Liver (tissue), 8 donors: ENCODE measurements at regions not wholly inside any gene's neighbourhood (a gene's known extent, or its start where the extent isn't known, plus 50 kb on each side); places are given as distances from the start of the nearest gene placed in this dataset.

Source experiments
- DNase-seq: peaks from one replicate; pipeline ENCODE4 v3.0.0-alpha.2; 2017; ENCODE audit warnings: low spot score
- H3K27ac ChIP-seq, 2 donors: one replicate each; pipeline ENCODE4 v1.7.0; 2013; ENCODE audit warnings: inconsistent platforms in 2 of 2, low read length in 2 of 2, control low read depth in 1 of 2, low read depth in 1 of 2, mild to moderate bottlenecking in 1 of 2
- H3K27me3 ChIP-seq, 4 donors: one replicate each; pipeline versions ENCODE4 v1.6.1 to v1.7.0; 2013; ENCODE audit warnings: low read length in 3 of 4, inconsistent platforms in 1 of 4, mild to moderate bottlenecking in 1 of 4, moderate library complexity in 1 of 4; ENCODE audit not compliant: control insufficient read depth in 4 of 4, insufficient read depth in 4 of 4
- H3K36me3 ChIP-seq, 4 donors: one replicate each; pipeline versions ENCODE4 v1.6.1 to v1.7.0; 2013; ENCODE audit warnings: low read length in 3 of 4, mild to moderate bottlenecking in 3 of 4, low read depth in 1 of 4, moderate library complexity in 1 of 4; ENCODE audit not compliant: control insufficient read depth in 4 of 4, insufficient read depth in 3 of 4
- H3K4me1 ChIP-seq, 4 donors: one replicate each; pipeline versions ENCODE4 v1.6.1 to v1.7.0; 2013; ENCODE audit warnings: low read length in 3 of 4, mild to moderate bottlenecking in 3 of 4, moderate library complexity in 1 of 4; ENCODE audit not compliant: control insufficient read depth in 4 of 4, insufficient read depth in 4 of 4
- H3K4me3 ChIP-seq, 3 donors: one replicate each; pipeline versions ENCODE4 v1.6.1 to v1.7.0; 2013; ENCODE audit warnings: low read length in 3 of 3, control low read depth in 1 of 3, low read depth in 1 of 3, mild to moderate bottlenecking in 1 of 3
- H3K9ac ChIP-seq, 2 donors: one replicate each; pipeline ENCODE4 v1.7.0; 2013; ENCODE audit warnings: low read length in 2 of 2, mild to moderate bottlenecking in 2 of 2, moderate library complexity in 2 of 2, control low read depth in 1 of 2, low read depth in 1 of 2
- H3K9me3 ChIP-seq, 4 donors: one replicate each; pipeline versions ENCODE4 v1.6.1 to v1.7.0; 2013; ENCODE audit warnings: low read length in 3 of 4; ENCODE audit not compliant: control insufficient read depth in 4 of 4
- ATF3 ChIP-seq: IDR thresholded peaks from 2 replicates; pipeline ENCODE4 v1.6.1; 2016; ENCODE audit warnings: antibody characterized with exemption
- CTCF ChIP-seq: fragments of 150-350 bp; IDR thresholded peaks from 2 replicates; pipeline ENCODE4 v1.5.1; 2017; ENCODE audit warnings: improper control_type of control experiment, low read depth, low read length; ENCODE audit not compliant: missing input control
- EGR1 ChIP-seq, 2 donors: IDR thresholded peaks; 2 replicates each; pipeline ENCODE4 v1.6.1; 2016 to 2018; ENCODE audit warnings: antibody characterized with exemption in 2 of 2, low read depth in 2 of 2
- FOXA1 ChIP-seq: IDR thresholded peaks from 2 replicates; pipeline ENCODE4 v1.6.1; 2016; ENCODE audit warnings: antibody characterized with exemption
- FOXA2 ChIP-seq: IDR thresholded peaks from 2 replicates; pipeline ENCODE4 v1.6.1; 2016; ENCODE audit warnings: antibody characterized with exemption
- GABPA ChIP-seq, 2 donors: IDR thresholded peaks in 1 of 2; conservative IDR thresholded peaks in 1 of 2; 2 replicates each; pipeline ENCODE4 v1.6.1; 2016; ENCODE audit warnings: antibody characterized with exemption in 2 of 2, mild to moderate bottlenecking in 1 of 2, moderate library complexity in 1 of 2
- HNF4A ChIP-seq, 2 donors: conservative IDR thresholded peaks; 2 replicates each; pipeline ENCODE4 v1.6.1; 2016; ENCODE audit warnings: antibody characterized with exemption in 2 of 2, mild to moderate bottlenecking in 2 of 2
- HNF4G ChIP-seq: IDR thresholded peaks from 2 replicates; pipeline ENCODE4 v1.6.1; 2016; ENCODE audit warnings: antibody characterized with exemption
- JUND ChIP-seq, 2 donors: IDR thresholded peaks; 2 replicates each; pipeline ENCODE4 v1.6.1; 2016; ENCODE audit warnings: antibody characterized with exemption in 2 of 2
- MAX ChIP-seq: IDR thresholded peaks from 2 replicates; pipeline ENCODE4 v1.6.1; 2016; ENCODE audit warnings: antibody characterized with exemption
- NR2F2 ChIP-seq: IDR thresholded peaks from 2 replicates; pipeline ENCODE4 v1.6.1; 2016; ENCODE audit warnings: antibody characterized with exemption
- REST ChIP-seq: IDR thresholded peaks from 2 replicates; pipeline ENCODE4 v1.6.1; 2016; ENCODE audit warnings: antibody characterized with exemption, mild to moderate bottlenecking
- RXRA ChIP-seq, 2 donors: IDR thresholded peaks; 2 replicates each; pipeline ENCODE4 v1.6.1; 2017 to 2018; ENCODE audit warnings: antibody characterized with exemption in 2 of 2, mild to moderate bottlenecking in 1 of 2
- SP1 ChIP-seq: IDR thresholded peaks from 2 replicates; pipeline ENCODE4 v1.6.1; 2018; ENCODE audit warnings: antibody characterized with exemption, mild to moderate bottlenecking
- TAF1 ChIP-seq: conservative IDR thresholded peaks from 2 replicates; pipeline ENCODE4 v1.6.1; 2016; ENCODE audit warnings: antibody characterized with exemption, mild to moderate bottlenecking
- YY1 ChIP-seq: IDR thresholded peaks from 2 replicates; pipeline ENCODE4 v1.6.1; 2016; ENCODE audit warnings: antibody characterized with exemption, mild to moderate bottlenecking
- WGBS: extraction: QIAGEN DNeasy Blood & Tissue Kit; methylation state at CpG from one replicate; pipeline ENCODE4 v1.1.7; 2013; 5-methylcytosine and 5-hydroxymethylcytosine counted together
- donor health status: healthy.
- donor health status: healthy.
- donor health status: healthy.
- donor health status: healthy.
- donor health status: healthy.

GRCh38 chr20:60074276-60074675, 116.1 kb downstream of the CDH26 start:
- no peaks in the 10 kb centered on the region for H3K36me3 ChIP-seq
- no peak overlapping the region for H3K27ac ChIP-seq
- DNase-seq, result no peak
- no peak overlapping the region for H3K9ac ChIP-seq
- no peak overlapping the region for H3K4me3 ChIP-seq
- H3K27me3 ChIP-seq, result peaks cover 0 to 3% (median 0%) of the 10 kb centered on the region in 4 donors
- TF ChIP-seq YY1 (no peak), EGR1 (IDR thresholded peaks at IDR 0.05; ENCODE audit: low read depth in 2 of 2) (no peak), HNF4G (no peak), CTCF (no peak), ATF3 (no peak), HNF4A (conservative IDR thresholded peaks at IDR 0.05) (no peak), MAX (no peak)
- H3K4me1 ChIP-seq, result no peaks in the 10 kb centered on the region
- WGBS, result 83% methylated on average over 10 of the region's 10 CpGs
- peaks cover 0 to 2% (median 0%) of the 10 kb centered on the region in 4 donors for H3K9me3 ChIP-seq

- Histone ChIP-seq H3K4me1 (no peaks in the 10 kb centered on the region), H3K36me3 (no peaks in the 10 kb centered on the region), H3K27ac (no peak overlapping the region), H3K9me3 (peaks cover 0 to 2% (median 0%) of the 10 kb centered on the region in 4 donors), H3K9ac (no peak overlapping the region), H3K27me3 (peaks cover 0 to 8% (median 0%) of the 10 kb centered on the region in 4 donors), H3K4me3 (no peak overlapping the region)
- no peak for DNase-seq
- TF ChIP-seq NR2F2, result peak; percentile 26
- TF ChIP-seq JUND (IDR thresholded peaks at IDR 0.05), result no peak
- 84% methylated on average over 15 of the region's 15 CpGs for WGBS
These were observed 120.4 kb downstream of the CDH26 start for GRCh38 chr20:60078351-60079250.

GRCh38 chr20:60080401-60080800, 122.2 kb downstream of the CDH26 start:
- WGBS, result 66% methylated on average over 7 of the region's 7 CpGs
- no peak for TF ChIP-seq TAF1
- TF ChIP-seq REST, result no peak
- no peak for TF ChIP-seq SP1
- TF ChIP-seq CTCF, result no peak
- TF ChIP-seq HNF4A (conservative IDR thresholded peaks at IDR 0.05), result no peak
- TF ChIP-seq FOXA2, result no peak
- TF ChIP-seq YY1, result no peak
- no peak for TF ChIP-seq FOXA1
- TF ChIP-seq RXRA (IDR thresholded peaks at IDR 0.05), result no peak
- no peak for TF ChIP-seq GABPA (IDR thresholded peaks at IDR 0.05 in 1 of 2, conservative IDR thresholded peaks at IDR 0.05 in 1 of 2)
- TF ChIP-seq JUND (IDR thresholded peaks at IDR 0.05), result no peak
- TF ChIP-seq MAX, result no peak
- no peak for TF ChIP-seq HNF4G

More at GRCh38 chr20:60080401-60080800, 122.2 kb downstream of the CDH26 start:
- H3K36me3 ChIP-seq, result no peaks in the 10 kb centered on the region
- no peak overlapping the region for H3K4me3 ChIP-seq
- no peak overlapping the region for H3K27ac ChIP-seq
- H3K9ac ChIP-seq, result no peak overlapping the region
- H3K4me1 ChIP-seq, result no peaks in the 10 kb centered on the region
- peaks cover 0 to 2% (median 0%) of the 10 kb centered on the region in 4 donors for H3K9me3 ChIP-seq
- no peak for DNase-seq
- H3K27me3 ChIP-seq, result peaks cover 0 to 11% (median 0%) of the 10 kb centered on the region in 4 donors
